ENCODE measurements at regions not wholly inside any gene's neighbourhood (a gene's known extent, or its start where the extent isn't known, plus 50 kb on each side); places are given as distances from the start of the nearest gene placed in this dataset.

DNA sequence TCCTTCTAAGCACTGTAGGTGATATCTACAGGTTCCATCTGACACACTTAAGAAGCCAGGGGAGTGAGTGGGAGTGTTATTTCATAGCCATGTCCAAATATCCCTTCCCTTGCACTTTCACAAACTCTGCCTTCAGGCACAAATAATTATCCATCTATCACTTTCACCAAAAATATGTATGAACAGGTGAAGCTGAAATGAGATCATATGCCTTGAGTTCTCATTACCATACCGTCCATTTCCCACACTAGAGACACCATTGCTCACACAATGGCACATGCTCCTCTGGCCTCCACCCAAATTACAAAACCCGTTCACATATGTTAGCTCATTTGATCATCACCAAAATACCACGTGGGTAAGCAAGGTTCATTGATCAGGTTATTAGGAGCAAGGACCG is 151.9 kb upstream of the BNIP2 start:
- TF ChIP-seq, protein P1, sequence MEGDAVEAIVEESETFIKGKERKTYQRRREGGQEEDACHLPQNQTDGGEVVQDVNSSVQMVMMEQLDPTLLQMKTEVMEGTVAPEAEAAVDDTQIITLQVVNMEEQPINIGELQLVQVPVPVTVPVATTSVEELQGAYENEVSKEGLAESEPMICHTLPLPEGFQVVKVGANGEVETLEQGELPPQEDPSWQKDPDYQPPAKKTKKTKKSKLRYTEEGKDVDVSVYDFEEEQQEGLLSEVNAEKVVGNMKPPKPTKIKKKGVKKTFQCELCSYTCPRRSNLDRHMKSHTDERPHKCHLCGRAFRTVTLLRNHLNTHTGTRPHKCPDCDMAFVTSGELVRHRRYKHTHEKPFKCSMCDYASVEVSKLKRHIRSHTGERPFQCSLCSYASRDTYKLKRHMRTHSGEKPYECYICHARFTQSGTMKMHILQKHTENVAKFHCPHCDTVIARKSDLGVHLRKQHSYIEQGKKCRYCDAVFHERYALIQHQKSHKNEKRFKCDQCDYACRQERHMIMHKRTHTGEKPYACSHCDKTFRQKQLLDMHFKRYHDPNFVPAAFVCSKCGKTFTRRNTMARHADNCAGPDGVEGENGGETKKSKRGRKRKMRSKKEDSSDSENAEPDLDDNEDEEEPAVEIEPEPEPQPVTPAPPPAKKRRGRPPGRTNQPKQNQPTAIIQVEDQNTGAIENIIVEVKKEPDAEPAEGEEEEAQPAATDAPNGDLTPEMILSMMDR (conservative IDR thresholded peaks at IDR 0.05 in 1 of 2, IDR thresholded peaks at IDR 0.05 in 1 of 2; ENCODE audit: low read depth in 1 of 2, low read length in 2 of 2), result no peak
- no peak for TF ChIP-seq EZH2 (IDR thresholded peaks at IDR 0.05; ENCODE audit: low read length, missing control alignments)
- Histone ChIP-seq H4K20me1 (ENCODE audit: control insufficient read depth, extremely low read depth, insufficient read depth, low read length) (no peaks in the 10 kb centered on the region), H3K9ac (ENCODE audit: insufficient read depth, low read length) (no peak overlapping the region), H2AFZ (ENCODE audit: low read length) (no peak overlapping the region), H3K4me3 (replicated peaks in 1 of 4; ENCODE audit: control extremely low read depth in 1 of 4, insufficient read depth in 1 of 4, low read depth in 3 of 4, low read length in 4 of 4) (no peak overlapping the region), H3K9me3 (ENCODE audit: control insufficient read depth, insufficient read depth, low read depth, low read length) (no peaks in the 10 kb centered on the region), H3K27me3 (ENCODE audit: control insufficient read depth, insufficient read depth, low read length) (no peaks in the 10 kb centered on the region), H3K4me1 (ENCODE audit: control insufficient read depth, extremely low read depth, insufficient read depth, low read length) (no peaks in the 10 kb centered on the region), H3K79me2 (ENCODE audit: control insufficient read depth, insufficient read depth, low read length) (no peaks in the 10 kb centered on the region), H3K27ac (ENCODE audit: insufficient read depth, low read length) (no peak overlapping the region), H3K4me2 (ENCODE audit: extremely low read depth, insufficient read depth, low read length) (no peak overlapping the region), H3K36me3 (ENCODE audit: control insufficient read depth, insufficient read depth, low read length) (no peaks in the 10 kb centered on the region)
- no peak for DNase-seq (ENCODE audit: low read depth in 2 of 2)

DNA sequence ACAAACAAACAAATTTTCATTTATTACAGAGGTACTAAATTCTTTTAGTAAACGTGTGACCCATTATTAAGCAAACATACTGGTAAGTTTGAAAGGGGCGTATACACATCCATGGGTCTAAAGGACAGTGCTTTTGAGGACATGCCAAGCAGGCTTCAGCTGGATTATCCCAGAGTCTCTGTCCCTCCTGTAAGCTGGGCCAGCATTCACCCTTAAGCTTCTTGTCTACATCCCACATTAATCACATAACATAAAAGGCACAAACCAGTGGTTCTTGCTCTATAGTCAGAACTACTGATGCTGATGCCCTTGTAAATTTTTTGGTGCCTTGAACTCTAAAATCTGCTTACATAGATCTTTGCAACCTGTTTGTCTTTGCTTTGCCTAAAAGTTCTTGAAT is 150.8 kb upstream of the BNIP2 start:
- no peaks in the 10 kb centered on the region for H3K27me3 ChIP-seq (ENCODE audit: control insufficient read depth, insufficient read depth, low read length)
- no peak for TF ChIP-seq EZH2 (IDR thresholded peaks at IDR 0.05; ENCODE audit: low read length, missing control alignments)
- TF ChIP-seq, protein P1 (conservative IDR thresholded peaks at IDR 0.05 in 1 of 2, IDR thresholded peaks at IDR 0.05 in 1 of 2; ENCODE audit: low read depth in 1 of 2, low read length in 2 of 2), result no peak

DNA sequence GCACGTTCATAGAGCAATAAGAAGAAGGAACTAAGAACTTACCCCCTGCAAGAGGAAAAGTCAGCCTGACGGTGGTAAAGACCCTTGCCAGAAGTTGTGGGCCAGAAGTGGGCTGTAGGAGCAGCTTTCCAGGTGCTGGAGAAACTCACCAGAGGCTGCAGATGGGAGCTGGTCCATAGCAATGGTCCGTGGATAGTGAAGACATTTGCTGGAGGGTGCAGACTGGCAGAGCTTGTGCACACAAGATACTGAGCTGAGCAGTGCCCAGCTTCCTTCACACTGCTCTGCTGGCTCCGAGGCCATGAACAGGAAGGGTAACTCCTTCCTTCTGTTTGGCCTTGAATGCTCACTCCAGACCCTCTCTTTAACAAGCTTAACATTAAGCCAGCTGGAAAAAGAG is 149.8 kb upstream of the BNIP2 start:
- Histone ChIP-seq H3K27me3 (ENCODE audit: control insufficient read depth, insufficient read depth, low read length) (no peaks in the 10 kb centered on the region), H2AFZ (ENCODE audit: low read length) (no peak overlapping the region), H3K4me2 (ENCODE audit: extremely low read depth, insufficient read depth, low read length) (no peak overlapping the region), H3K4me1 (ENCODE audit: control insufficient read depth, extremely low read depth, insufficient read depth, low read length) (no peaks in the 10 kb centered on the region), H3K9me3 (ENCODE audit: control insufficient read depth, insufficient read depth, low read depth, low read length) (no peaks in the 10 kb centered on the region), H3K27ac (ENCODE audit: insufficient read depth, low read length) (no peak overlapping the region), H3K4me3 (replicated peaks in 1 of 4; ENCODE audit: control extremely low read depth in 1 of 4, insufficient read depth in 1 of 4, low read depth in 3 of 4, low read length in 4 of 4) (no peak overlapping the region), H3K36me3 (ENCODE audit: control insufficient read depth, insufficient read depth, low read length) (no peaks in the 10 kb centered on the region), H3K79me2 (ENCODE audit: control insufficient read depth, insufficient read depth, low read length) (no peaks in the 10 kb centered on the region), H3K9ac (ENCODE audit: insufficient read depth, low read length) (no peak overlapping the region), H4K20me1 (ENCODE audit: control insufficient read depth, extremely low read depth, insufficient read depth, low read length) (no peaks in the 10 kb centered on the region)
- no peak for DNase-seq (ENCODE audit: low read depth in 2 of 2)
- TF ChIP-seq, protein P1 (conservative IDR thresholded peaks at IDR 0.05 in 1 of 2, IDR thresholded peaks at IDR 0.05 in 1 of 2; ENCODE audit: low read depth in 1 of 2, low read length in 2 of 2), result no peak
- TF ChIP-seq EZH2 (IDR thresholded peaks at IDR 0.05; ENCODE audit: low read length, missing control alignments), result no peak

More for the DNA sequence above, 150.8 kb upstream of the BNIP2 start:
- Histone ChIP-seq H3K9me3 (ENCODE audit: control insufficient read depth, insufficient read depth, low read depth, low read length) (no peaks in the 10 kb centered on the region), H2AFZ (ENCODE audit: low read length) (no peak overlapping the region), H4K20me1 (ENCODE audit: control insufficient read depth, extremely low read depth, insufficient read depth, low read length) (no peaks in the 10 kb centered on the region), H3K9ac (ENCODE audit: insufficient read depth, low read length) (no peak overlapping the region), H3K36me3 (ENCODE audit: control insufficient read depth, insufficient read depth, low read length) (no peaks in the 10 kb centered on the region), H3K4me3 (replicated peaks in 1 of 4; ENCODE audit: control extremely low read depth in 1 of 4, insufficient read depth in 1 of 4, low read depth in 3 of 4, low read length in 4 of 4) (no peak overlapping the region), H3K4me1 (ENCODE audit: control insufficient read depth, extremely low read depth, insufficient read depth, low read length) (no peaks in the 10 kb centered on the region), H3K4me2 (ENCODE audit: extremely low read depth, insufficient read depth, low read length) (no peak overlapping the region), H3K79me2 (ENCODE audit: control insufficient read depth, insufficient read depth, low read length) (no peaks in the 10 kb centered on the region), H3K27ac (ENCODE audit: insufficient read depth, low read length) (no peak overlapping the region)
- DNase-seq (ENCODE audit: low read depth in 2 of 2), result no peak

Measured in fibroblast of lung (primary cell).